B cell (primary cell): ENCODE measurements at regions not wholly inside any gene's neighbourhood (a gene's known extent, or its start where the extent isn't known, plus 50 kb on each side); places are given as distances from the start of the nearest gene placed in this dataset.

ENCODE experiments used
- ATAC-seq: fragments of 200-7000 bp; cut with Tn5 transposase; one replicate; pipeline ENCODE4 v1.10.0; 2021; ENCODE audit warnings: low read depth, mild to moderate bottlenecking, moderate number of reproducible peaks, moderate library complexity
- CTCF ChIA-PET: fragments of 350-600 bp; sonication (Branson Sonifier 250); formaldehyde crosslinking; loops from one replicate; lab custom pipeline; 2021; ENCODE audit warnings: antibody characterized with exemption, inconsistent platforms; lab: Charles Lee
- POLR2A ChIA-PET: fragments of 350-600 bp; sonication (Branson Sonifier 250); formaldehyde crosslinking; loops from one replicate; lab custom pipeline; 2021; ENCODE audit warnings: antibody characterized with exemption; lab: Charles Lee
- DNase-seq: peaks from one replicate; pipeline ENCODE4 v3.0.0; 2013
- H2AFZ ChIP-seq: 2 replicates; pipeline ENCODE4 v1.6.1; 2012; ENCODE audit warnings: mild to moderate bottlenecking, low read depth, low read length; ENCODE audit not compliant: insufficient read depth, poor library complexity, severe bottlenecking
- H3K27ac ChIP-seq, 2 donors: 1 replicate in 1 of 2; 2 replicates in 1 of 2; pipeline ENCODE4 v1.5.1; 2012 to 2013; ENCODE audit warnings: low read length in 2 of 2, mild to moderate bottlenecking in 2 of 2, moderate library complexity in 1 of 2
- H3K27me3 ChIP-seq, 4 experiments: fragments of 200-600 bp in 1 of 4; sonication (generic) in 1 of 4; replicated peaks in 1 of 4; 1 replicate in 2 of 4; 2 replicates in 2 of 4; pipeline versions ENCODE4 v1.6.1 to v1.7.0; 2013 to 2016; ENCODE audit warnings: low read length in 3 of 4, mild to moderate bottlenecking in 2 of 4, mixed read lengths in 1 of 4, moderate library complexity in 1 of 4; ENCODE audit not compliant: insufficient read depth in 4 of 4, control insufficient read depth in 3 of 4; ENCODE audit errors: control extremely low read depth in 1 of 4
- H3K36me3 ChIP-seq, 2 experiments: replicated peaks in 1 of 2; 1 replicate in 1 of 2; 2 replicates in 1 of 2; pipeline versions ENCODE4 v1.6.1 to v1.7.1; 2013; ENCODE audit warnings: low read length in 1 of 2; ENCODE audit not compliant: insufficient read depth in 2 of 2, control insufficient read depth in 1 of 2; ENCODE audit errors: control extremely low read depth in 1 of 2, extremely low read depth in 1 of 2
- H3K4me1 ChIP-seq, 2 donors: fragments of 200-600 bp in 1 of 2; sonication (generic) in 1 of 2; 1 replicate in 1 of 2; 2 replicates in 1 of 2; pipeline versions ENCODE4 v1.5.1 to v1.6.1; 2013 to 2017; ENCODE audit warnings: low read length in 2 of 2; ENCODE audit not compliant: control insufficient read depth in 2 of 2, insufficient read depth in 2 of 2
- H3K4me2 ChIP-seq: replicated peaks from 2 replicates; pipeline ENCODE3; 2012; ENCODE audit warnings: mild to moderate bottlenecking, low read depth, low read length; ENCODE audit not compliant: poor library complexity, severe bottlenecking
- H3K4me3 ChIP-seq, 5 experiments: fragments of 200-600 bp in 1 of 5; sonication (generic) in 1 of 5; 1 replicate in 3 of 5; 2 replicates in 2 of 5; pipeline versions ENCODE4 v1.5.1 to v1.7.0; 2011 to 2016; ENCODE audit warnings: low read length in 4 of 5, mild to moderate bottlenecking in 4 of 5, low read depth in 2 of 5, control low read depth in 1 of 5, moderate library complexity in 1 of 5; ENCODE audit not compliant: insufficient read depth in 1 of 5; ENCODE audit errors: control extremely low read depth in 1 of 5, extremely low read depth in 1 of 5
- H3K79me2 ChIP-seq: fragments of 200-600 bp; sonication (generic); one replicate; pipeline ENCODE4 v1.6.0; 2016; ENCODE audit warnings: low read length; ENCODE audit not compliant: control insufficient read depth, insufficient read depth
- H3K9ac ChIP-seq: fragments of 200-600 bp; sonication (generic); 2 replicates; pipeline ENCODE4 v1.6.1; 2017; ENCODE audit warnings: mild to moderate bottlenecking, low read length, moderate library complexity
- H3K9me3 ChIP-seq, 3 donors: one replicate each; pipeline versions ENCODE4 v1.6.1 to v1.7.1; 2013; ENCODE audit warnings: low read length in 2 of 3; ENCODE audit not compliant: control insufficient read depth in 2 of 3, insufficient read depth in 1 of 3; ENCODE audit errors: control extremely low read depth in 1 of 3
- H4K20me1 ChIP-seq: 2 replicates; pipeline ENCODE4 v1.6.0; 2012; ENCODE audit warnings: mild to moderate bottlenecking, low read length; ENCODE audit not compliant: insufficient read depth, control insufficient read depth, poor library complexity, severe bottlenecking
- H3K27ac Mint-ChIP-seq: one replicate; pipeline ENCODE4 v1.8.0; 2021; ENCODE audit warnings: mixed read lengths
- H3K27me3 Mint-ChIP-seq: one replicate; pipeline ENCODE4 v1.8.0; 2021; ENCODE audit warnings: mixed read lengths
- H3K4me1 Mint-ChIP-seq: one replicate; pipeline ENCODE4 v1.8.0; 2021; ENCODE audit warnings: mixed read lengths
- H3K4me3 Mint-ChIP-seq: one replicate; pipeline ENCODE4 v1.8.0; 2021; ENCODE audit warnings: mixed read lengths
- H3K9me3 Mint-ChIP-seq: one replicate; pipeline ENCODE4 v1.8.0; 2022; ENCODE audit warnings: mixed read lengths; ENCODE audit not compliant: insufficient read depth
- CTCF ChIP-seq: fragments of 200-600 bp; IDR thresholded peaks from one replicate; pipeline ENCODE4 v1.8.0; 2022; ENCODE audit warnings: antibody characterized with exemption, mild to moderate bottlenecking
- EZH2 ChIP-seq: IDR thresholded peaks from 2 replicates; pipeline ENCODE4 v1.6.1; 2012; ENCODE audit warnings: borderline replicate concordance, low read depth, mild to moderate bottlenecking, moderate library complexity, low read length; ENCODE audit not compliant: insufficient read depth, poor library complexity, severe bottlenecking
- WGBS: methylation state at CpG from one replicate; pipeline ENCODE4 v1.1.5; 2013; ENCODE audit warnings: missing lambda C conversion rate; ENCODE audit not compliant: insufficient coverage; 5-methylcytosine and 5-hydroxymethylcytosine counted together
- intact Hi-C: fragments of 100-400 bp; cut with micrococcal nuclease; formaldehyde crosslinking; loops from one replicate; pipeline ENCODE4 v1.10.0; 2022

- intact Hi-C loops, result no loop called here
- Mint-ChIP-seq H3K27me3 (no peaks in the 10 kb centered on the region), H3K9me3 (no peaks in the 10 kb centered on the region), H3K4me1 (no peaks in the 10 kb centered on the region), H3K27ac (no peak overlapping the region), H3K4me3 (no peak overlapping the region)
- Histone ChIP-seq H3K4me3 (no peak overlapping the region), H4K20me1 (no peaks in the 10 kb centered on the region), H3K27ac (no peak overlapping the region), H3K9ac (no peak overlapping the region), H2AFZ (no peak overlapping the region), H3K4me2 (no peak overlapping the region), H3K36me3 (no peaks in the 10 kb centered on the region), H3K27me3 (no peaks in the 10 kb centered on the region), H3K9me3 (no peaks in the 10 kb centered on the region), H3K79me2 (no peaks in the 10 kb centered on the region), H3K4me1 (no peaks in the 10 kb centered on the region)
- no peak for DNase-seq
- ChIA-PET CTCF (no interaction called here), POLR2A (no interaction called here)
- no peak for TF ChIP-seq CTCF
- TF ChIP-seq EZH2, result no peak
- ATAC-seq, result no peak
Measured at GRCh38 chr5:125655156-125655555, 768.1 kb upstream of the GRAMD2B start.

- WGBS, result 100% methylated on average over 1 of the region's 2 CpGs
- H2AFZ ChIP-seq, result no peak overlapping the region
- no peak overlapping the region for H3K4me3 Mint-ChIP-seq
- no peak overlapping the region for H3K4me2 ChIP-seq
- H3K9me3 Mint-ChIP-seq, result peaks cover 4% of the 10 kb centered on the region
- no peaks in the 10 kb centered on the region for H3K9me3 ChIP-seq
- no peak overlapping the region for H3K27ac ChIP-seq
- H3K36me3 ChIP-seq, result no peaks in the 10 kb centered on the region
- H3K9ac ChIP-seq, result no peak overlapping the region
- CTCF ChIA-PET, result no interaction called here
- H4K20me1 ChIP-seq, result no peaks in the 10 kb centered on the region
- H3K79me2 ChIP-seq, result no peaks in the 10 kb centered on the region
- no peak for TF ChIP-seq CTCF
- TF ChIP-seq EZH2, result no peak
- intact Hi-C loops, result no loop called here
- H3K27ac Mint-ChIP-seq, result no peak overlapping the region
- DNase-seq, result no peak
- no peaks in the 10 kb centered on the region for H3K4me1 Mint-ChIP-seq
- no peaks in the 10 kb centered on the region for H3K4me1 ChIP-seq
- no peak overlapping the region for H3K4me3 ChIP-seq
- POLR2A ChIA-PET, result no interaction called here
- peaks cover 3% of the 10 kb centered on the region for H3K27me3 Mint-ChIP-seq
- no peak for ATAC-seq
- H3K27me3 ChIP-seq, result no peaks in the 10 kb centered on the region
Measured at GRCh38 chr5:125657936-125658335, 765.3 kb upstream of the GRAMD2B start.
